HG03025 (cell line): ENCODE measurements at regions not wholly inside any gene's neighbourhood (a gene's known extent, or its start where the extent isn't known, plus 50 kb on each side); places are given as distances from the start of the nearest gene placed in this dataset.
"Not testable (repeated sequence)": the region's sequence is repeated elsewhere in the genome, so short reads cannot be mapped to it uniquely, and the experiment has no call there.

ENCODE experiments used
- ATAC-seq: cut with Tn5 transposase; IDR thresholded peaks from one replicate; pipeline ENCODE4 v1.9.1; 2021; ENCODE audit warnings: mild to moderate bottlenecking, moderate library complexity; ENCODE audit not compliant: unreplicated experiment, low FRiP score

DNA sequence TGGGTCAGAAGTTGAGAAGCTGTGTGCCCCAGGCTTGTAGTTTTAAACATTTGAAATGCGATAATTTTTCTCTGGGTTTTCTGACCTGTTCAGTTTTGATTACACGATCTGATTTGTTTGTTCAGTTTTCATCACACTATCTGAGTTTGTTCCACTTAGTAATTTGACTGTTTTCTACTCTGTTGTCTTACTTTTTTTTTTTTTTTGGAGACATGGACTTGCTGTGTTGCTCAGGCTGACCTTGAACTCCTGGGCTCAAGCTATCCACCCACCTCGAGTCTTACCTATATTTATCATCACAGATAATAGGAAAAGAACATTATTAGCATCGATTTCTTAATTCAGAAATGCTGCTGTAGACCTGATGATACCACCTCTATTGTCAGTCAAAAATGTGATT lies 379.1 kb downstream of the UTRN start:
- no peak for ATAC-seq

DNA sequence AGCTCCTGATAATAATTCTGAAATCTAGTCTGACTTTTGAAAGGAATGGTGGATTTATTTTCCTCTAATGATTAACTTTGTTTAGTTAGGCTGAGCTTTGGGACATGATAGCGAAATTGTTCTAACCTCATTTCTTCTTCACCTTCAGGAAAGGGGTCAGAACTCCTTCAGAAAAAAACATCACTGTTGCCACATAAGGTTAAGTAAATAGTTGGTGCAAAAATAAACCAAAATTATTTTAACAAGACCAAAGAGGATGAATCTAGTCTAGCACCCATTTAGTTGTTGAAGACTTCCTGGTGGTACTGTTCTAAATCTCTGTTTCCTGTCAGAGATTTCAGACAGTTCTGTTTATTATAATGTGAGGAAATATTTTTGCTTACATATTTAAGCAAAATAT lies 379.8 kb downstream of the UTRN start:
- no peak for ATAC-seq

DNA sequence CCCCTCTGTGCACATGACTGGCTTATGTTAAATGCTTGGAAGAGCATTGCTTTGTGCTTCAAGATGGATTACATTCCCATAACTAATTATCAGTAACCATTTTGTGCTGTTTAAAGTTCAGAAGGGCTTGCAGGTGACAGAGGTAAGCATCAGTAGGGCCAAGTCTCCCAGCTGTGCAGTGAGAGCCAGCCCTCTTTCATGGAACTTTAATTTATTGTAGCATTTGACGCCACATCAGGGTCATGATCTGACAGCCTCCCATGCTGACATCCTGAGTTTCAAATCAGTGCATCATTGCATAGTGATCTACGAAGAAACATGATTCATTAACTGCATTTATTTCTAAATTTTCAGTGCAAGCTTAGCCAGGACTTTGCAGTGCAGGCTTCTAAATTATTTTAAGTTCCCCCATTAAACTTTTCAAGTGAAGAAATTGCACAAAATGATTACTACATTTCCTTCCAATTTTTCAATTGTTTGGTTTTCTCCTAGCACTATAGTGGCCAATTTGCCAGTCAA lies 380.9 kb downstream of the UTRN start:
- ATAC-seq, result no peak

DNA sequence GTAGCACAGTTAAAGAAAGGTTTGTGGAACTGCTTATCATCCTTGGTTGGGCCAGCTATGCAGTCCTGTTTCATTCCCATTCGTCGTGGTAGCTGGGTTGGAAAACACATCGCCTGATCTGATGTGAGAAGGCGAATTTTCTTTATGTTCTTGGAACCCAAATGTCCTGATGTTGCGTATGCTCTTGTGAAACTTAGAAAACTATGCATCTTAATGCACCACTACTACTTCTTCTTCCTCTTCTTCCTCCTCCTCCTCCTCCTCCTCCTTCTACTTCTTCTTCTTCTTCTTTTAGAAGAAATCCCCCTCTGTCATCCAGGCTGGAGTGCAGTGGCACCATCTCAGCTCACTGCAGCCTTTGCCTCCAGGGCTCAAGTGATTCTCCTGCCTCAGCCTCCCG lies 381.6 kb downstream of the UTRN start:
- no peak for ATAC-seq

DNA sequence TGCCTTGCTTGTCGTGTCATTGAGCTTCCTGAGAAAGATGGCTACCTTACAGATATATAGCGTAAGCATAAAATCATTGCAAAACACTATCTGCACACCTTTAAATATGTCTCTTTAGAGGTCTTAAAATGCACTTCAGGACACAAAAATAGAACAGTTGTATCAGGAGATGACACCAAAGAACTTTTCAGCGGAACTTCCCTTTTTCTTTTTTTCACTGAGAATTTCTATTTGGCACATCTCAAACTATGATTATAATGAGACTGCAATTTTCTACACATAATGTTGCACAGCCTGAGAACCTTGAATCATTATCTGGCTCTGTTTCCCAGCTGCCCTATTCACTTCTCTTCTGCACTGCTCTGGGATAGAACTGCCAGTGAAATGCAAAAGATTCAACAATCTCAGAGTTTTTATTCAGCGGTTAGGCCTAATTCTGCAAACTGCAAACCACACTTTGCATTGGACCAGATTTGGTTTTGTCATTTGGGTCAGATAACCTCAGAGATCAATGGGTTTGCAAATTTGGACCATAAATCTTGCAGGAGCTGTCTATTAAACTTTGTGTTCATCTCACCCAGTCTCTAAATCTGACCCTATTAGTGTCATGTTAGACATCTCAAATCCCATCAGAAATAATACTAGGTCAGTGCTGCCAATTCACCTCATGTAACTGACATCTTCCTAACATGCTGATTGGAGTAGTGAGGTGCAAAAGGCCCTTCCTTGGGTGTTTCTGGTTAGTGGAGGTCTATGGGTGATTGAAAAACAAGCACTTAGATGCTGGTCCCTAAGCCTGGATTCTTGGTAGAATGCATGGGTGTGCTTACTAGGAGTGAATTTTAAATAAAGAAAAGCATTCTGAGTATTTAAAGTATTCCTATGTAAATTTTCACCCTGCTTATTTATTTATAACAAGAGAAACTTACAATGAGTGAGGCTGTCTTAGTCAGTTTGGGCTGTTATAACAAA lies 382.7 kb downstream of the UTRN start:
- ATAC-seq, result no peak

DNA sequence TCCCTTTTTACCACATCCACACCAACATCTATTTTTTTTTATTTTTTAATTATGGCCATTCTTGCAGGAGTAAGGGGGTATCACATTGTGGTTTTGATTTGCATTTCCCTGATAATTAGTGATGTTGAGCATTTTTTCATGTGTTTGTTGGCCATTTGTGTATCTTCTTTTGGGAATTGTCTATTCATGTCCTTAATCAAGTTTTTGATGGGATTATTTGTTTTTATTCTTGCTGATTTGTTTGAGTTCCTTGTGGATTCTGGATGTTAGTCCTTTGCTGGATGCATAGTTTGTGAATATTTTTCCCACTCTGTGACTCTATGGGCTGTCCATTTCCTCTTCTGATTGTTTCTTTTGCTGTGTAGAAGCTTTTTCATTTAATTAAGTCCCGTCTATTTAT lies 385.1 kb downstream of the UTRN start:
- not testable (repeated sequence) for ATAC-seq

DNA sequence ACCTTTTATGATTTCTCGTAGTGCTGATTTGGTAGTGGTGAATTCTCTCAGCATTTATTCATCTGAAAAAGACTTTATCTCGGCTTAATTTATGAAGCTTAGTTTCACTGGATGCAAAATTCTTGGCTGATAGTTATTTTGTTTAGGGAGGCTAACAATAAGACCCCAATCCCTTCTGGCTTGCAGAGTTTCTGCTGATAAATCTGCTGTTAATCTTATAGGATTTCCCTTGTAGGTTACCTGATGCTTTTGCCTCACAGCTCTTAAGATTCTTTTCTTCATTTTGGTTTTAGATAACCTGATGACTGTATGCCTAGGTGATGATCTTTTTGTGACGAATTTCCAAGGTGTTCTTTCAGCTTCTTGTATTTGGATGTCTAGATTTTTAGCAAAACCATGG lies 388.7 kb downstream of the UTRN start:
- no peak for ATAC-seq

DNA sequence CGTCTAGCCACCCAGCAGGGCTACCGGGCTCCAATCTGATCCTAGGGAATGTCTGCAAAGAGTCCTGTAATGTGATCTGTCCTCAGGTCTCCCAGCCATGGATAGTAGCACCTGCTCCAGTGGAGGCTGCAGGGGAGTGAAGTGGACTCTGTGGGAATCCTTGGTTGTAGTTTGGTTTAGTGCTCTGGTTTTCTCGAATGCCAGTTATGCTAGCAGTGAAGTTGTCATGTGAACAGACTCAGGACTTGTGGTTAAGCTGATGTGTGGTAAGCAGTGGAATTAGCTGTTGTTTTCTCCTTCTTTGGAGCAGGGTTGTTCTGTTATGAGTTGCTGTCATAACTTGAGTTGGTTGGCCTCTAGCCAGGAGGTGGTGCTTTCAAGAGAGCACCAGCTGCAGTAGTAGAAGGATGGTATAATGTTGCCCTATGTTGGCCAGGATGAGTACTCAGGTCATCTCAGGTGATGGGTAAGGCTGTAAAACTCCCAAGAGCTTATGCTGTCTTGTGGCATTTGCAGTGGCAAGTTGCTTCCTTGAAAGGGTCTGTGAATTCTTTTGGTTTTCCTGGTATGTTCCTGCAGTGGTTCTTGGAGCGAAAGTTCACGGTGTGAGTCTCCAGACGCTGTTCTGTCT lies 390.2 kb downstream of the UTRN start:
- ATAC-seq, result no peak

DNA sequence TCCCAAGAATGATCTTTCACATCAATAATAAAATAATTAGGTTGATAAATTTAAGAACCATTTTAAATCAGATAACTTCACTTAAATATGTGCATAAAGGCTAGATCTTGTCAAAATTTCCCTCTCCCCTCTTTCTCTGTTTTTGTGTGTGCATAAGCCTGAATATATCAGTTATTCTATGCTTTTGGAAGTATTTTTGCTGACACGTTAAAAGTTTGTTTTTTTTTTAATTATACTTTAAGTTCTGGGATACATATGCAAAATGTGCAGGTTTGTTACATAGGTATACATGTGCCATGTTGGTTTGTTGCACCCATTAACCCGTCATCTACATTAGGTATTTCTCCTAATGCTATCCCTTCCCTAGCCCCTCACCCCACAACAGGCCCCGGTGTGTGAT lies 391.2 kb downstream of the UTRN start:
- ATAC-seq, result not testable (repeated sequence)

DNA sequence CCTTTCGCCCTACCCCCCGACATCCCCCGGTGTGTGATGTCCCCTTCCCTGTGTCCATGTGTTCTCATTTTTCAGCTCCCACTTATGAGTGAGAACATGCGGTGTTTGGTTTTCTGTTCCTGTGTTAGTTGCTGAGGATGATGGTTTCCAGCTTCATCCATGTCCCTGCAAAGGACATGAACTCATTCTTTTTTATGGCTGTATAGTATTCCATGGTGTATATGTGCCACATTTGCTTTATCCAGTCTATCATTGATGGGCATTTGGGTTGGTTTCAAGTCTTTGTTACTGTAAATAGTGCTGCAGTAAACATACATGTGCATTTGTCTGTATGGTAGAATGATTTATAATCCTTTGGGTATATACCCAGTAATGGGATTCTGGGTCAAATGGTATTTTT lies 392.1 kb downstream of the UTRN start:
- ATAC-seq, result not testable (repeated sequence)

DNA sequence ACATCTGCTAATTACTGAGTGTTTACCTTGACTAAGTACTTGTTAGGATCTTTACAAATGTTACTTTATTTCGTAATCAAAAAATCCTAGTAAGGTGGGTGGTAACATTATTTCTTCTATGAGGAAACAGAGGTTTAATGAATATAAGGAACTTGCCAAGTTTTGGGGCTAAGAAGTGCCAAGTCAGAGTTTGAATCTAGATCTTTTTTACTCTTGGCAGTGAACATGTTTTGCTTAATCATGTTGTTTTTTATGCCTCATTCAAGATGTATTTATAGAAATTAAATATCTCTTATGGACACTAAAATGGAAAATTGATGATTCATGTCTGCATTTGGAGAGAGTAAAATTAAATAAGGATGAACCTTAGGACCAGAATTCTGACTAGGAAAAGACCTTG lies 393.7 kb downstream of the UTRN start:
- ATAC-seq, result no peak

DNA sequence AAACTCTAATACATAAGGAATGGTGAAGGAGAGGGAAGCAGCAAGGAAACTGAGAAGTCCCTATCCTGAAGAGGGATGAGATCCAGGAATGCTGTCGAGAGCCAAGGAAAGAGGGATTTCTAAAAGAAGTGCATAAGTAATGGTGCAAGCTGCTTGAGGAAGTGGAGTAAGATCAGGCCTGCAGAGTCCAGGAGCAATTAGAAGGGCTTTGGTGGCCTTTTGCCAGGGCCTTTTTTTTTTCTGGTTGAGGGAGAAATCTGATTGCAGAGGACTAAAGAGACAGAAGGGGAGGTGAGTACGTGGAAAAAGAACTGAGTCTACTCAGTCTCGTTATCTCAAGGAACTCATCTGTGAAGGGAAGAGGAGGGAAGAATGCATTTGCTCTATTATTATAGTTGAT lies 396.2 kb downstream of the UTRN start:
- no peak for ATAC-seq

DNA sequence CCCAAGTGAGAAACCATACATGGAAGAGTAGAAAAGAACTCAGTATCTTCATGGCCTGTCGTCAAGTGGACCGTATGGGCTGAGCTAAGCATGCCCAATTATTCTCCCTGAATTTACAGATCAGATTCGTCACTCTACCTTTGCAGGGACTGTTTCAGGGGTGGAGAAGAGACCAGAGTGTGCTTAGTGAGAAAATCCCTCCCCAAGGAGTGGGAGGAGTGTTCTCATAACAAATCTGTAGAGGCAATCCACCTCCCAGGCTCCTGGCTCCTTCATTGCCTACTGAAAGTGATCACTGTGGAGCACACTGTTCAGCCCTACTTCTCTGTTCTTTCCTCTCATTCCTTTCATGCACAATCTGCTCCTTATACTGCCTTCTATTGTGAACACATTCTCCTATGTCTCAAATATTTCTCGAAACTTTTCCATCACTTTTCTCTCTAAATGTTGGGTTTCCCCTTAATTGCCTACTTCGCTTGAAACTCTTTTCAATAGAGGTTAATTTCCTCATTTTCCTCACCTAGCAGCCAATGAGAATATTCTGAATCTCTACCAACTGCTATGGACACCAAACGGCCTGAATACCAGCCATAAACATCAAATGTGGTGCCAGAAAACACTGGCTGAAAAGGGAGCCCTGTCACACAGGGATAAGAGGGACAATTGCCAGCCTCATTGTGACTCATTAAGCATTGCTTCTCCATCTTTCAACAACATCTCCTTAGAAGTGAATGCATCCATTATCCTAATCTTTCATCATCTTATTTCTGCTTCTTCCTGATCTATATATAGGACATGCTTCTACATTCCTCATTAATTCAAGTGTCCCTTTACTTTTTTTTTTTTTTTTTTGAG lies 398.3 kb downstream of the UTRN start:
- no peak for ATAC-seq

DNA sequence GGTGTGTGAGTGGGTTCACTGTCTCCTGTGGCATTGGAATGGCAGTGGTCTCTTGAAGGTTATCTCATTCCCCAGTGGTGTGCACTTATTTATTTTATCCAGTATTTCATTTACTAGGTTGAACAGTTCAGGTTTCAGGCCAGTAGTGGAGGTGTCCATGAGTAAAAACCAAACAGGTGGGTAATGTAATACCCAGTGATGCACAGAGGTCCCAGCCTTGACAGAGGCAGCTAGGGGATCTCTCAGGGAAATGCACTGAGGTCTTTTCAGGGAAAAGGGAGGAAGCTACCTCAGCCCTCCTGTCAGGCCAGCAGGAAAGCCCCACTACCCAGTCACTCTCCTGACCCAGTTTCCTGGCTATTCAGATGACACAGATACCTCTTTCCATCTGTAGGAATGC lies 403.6 kb downstream of the UTRN start:
- ATAC-seq, result no peak

DNA sequence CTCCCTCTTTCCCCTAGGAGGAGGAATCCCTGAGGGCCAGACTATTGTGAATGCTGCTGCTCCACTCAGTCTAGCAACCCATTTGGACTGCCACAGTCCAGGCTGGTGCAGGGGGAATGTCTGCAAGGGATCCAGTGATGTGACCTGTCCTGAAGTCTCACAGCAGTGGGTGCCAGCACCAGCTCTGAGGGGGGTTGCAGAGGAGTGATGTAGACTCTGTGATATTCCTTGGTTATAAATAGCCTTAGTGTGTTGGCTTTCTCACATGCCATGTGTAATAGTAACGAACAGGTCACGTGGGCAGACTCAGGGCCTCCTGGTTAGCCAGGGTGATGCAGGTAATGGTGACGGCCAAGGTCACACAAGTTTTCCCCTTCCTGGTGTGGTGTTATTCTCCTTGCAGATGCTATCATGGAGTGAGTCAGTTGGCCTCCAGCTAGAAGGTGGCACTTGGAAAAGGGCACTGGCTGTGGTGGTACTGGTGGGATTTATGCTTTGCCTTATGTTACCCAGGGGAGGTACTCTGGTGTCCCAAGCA lies 404.4 kb downstream of the UTRN start:
- no peak for ATAC-seq

DNA sequence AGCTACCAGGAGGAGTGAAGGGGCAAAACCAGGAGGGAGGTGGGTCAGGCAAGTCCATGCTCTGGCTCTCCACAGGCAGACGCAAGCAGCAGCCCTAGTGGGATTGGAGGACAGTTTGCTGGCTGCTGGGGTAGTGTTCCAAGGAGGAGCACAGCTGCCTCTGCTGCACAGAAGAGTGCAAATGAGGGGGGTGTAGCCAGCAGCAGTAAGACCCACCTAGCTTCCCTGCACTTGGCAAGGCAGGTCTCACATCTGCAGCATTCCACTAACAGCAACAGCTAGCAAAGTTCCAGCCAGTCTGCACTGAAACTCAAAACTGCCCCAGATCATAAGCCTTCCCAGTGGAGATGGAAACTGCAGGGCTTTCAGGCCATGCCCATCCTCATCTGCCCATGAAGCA lies 405.0 kb downstream of the UTRN start:
- no peak for ATAC-seq

DNA sequence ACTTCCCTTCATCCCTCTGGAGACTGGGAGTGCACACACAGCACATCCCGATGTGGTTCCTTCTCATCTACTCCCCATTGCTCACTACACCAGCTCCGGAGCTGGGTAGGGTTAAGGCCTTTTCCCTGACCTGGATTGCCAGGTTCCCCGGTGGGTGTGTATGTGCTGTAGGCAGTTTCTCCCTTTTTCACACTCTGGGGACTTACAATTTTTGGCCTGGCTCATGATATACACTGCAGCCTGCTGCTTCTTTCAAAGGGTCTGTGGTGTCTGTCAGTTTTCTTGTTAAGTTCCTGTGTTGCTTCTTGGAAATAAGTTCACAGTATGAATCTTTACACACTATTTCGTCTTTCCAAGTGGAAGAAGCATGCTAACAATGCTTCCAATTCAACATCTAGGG lies 405.5 kb downstream of the UTRN start:
- no peak for ATAC-seq

DNA sequence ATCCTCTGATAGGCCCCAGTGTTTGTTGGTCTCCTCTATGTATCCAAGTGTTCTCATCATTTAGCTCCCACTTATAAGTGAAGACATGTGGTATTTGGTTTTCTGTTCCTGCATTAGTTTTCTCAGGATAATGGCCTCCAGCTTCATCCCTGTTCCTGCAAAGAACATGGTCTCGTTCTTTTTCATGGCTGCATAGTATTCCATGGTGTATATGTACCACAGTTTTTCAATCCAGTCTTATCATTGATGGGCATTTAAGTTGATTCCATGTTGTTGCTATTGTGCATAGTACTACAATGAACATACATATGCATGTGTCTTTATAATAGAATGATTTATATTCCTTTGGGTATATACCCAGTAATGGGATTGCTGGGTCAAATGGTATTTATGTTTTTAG lies 406.9 kb downstream of the UTRN start:
- not testable (repeated sequence) for ATAC-seq

DNA sequence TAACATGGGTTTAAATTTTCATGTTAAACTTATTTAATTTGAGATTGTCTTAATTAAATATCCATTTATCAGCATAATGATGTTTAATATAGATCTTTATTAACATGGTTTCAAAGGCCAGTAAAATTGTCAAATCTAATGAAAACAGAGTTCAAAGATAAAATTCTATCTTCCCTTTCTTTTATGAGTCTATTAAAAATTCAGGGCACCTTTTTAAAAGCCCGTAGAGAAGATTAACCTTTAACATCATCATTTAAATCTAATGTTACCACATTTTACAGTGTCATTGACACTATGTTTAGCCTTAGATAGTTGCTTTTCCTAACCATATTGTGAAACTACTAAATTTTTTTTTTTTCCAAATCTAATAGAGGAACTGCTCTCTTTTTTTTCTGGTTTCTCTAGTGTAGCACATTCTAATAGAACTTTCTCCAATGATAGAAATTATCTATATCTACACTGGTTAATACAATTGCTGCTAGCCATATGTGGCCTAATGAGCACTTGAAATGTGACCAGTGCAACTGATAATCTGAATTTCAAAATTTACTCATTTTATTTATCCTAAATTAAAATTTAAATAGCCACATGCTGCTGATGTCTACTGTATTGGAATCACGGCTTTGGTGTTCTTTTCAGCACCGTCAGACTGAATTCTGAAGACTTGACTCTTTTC lies 410.9 kb downstream of the UTRN start:
- ATAC-seq, result no peak
